ENCODE measurements at regions not wholly inside any gene's neighbourhood (a gene's known extent, or its start where the extent isn't known, plus 50 kb on each side); places are given as distances from the start of the nearest gene placed in this dataset.

- Histone ChIP-seq H3K9me3 (no peaks in the 10 kb centered on the region), H3K4me3 (no peak overlapping the region), H3K27ac (peak overlapping the region in 2 of 4 donors; percentile 62 to 80), H3K36me3 (no peaks in the 10 kb centered on the region), H3K27me3 (no peaks in the 10 kb centered on the region), H3K4me1 (peaks cover 0 to 21% (median 0%) of the 10 kb centered on the region in 4 donors)
- TF ChIP-seq CTCF (IDR thresholded peaks at IDR 0.05): no peak
- peak; percentile 56 to 81 for TF ChIP-seq EP300 (IDR thresholded peaks at IDR 0.05)
- no peak for TF ChIP-seq POLR2A (IDR thresholded peaks at IDR 0.05)
- 56 to 60% methylated on average over 4 of the region's 4 CpGs for WGBS, 2 donors
- DNase-seq (ENCODE audit: low spot score in 2 of 2): peak; percentile 49 to 69
These were observed 171.4 kb upstream of the RSPO3 start for GRCh38 chr6:126947070-126947469.

GRCh38 chr6:126949786-126950185 is 168.7 kb upstream of the RSPO3 start:
- Histone ChIP-seq H3K27ac (no peak overlapping the region), H3K9me3 (no peaks in the 10 kb centered on the region), H3K4me1 (peaks cover 0 to 20% (median 0%) of the 10 kb centered on the region in 4 donors), H3K4me3 (no peak overlapping the region), H3K27me3 (no peaks in the 10 kb centered on the region), H3K36me3 (no peaks in the 10 kb centered on the region)
- TF ChIP-seq POLR2A (IDR thresholded peaks at IDR 0.05): no peak
- TF ChIP-seq CTCF (IDR thresholded peaks at IDR 0.05): no peak
- no peak for TF ChIP-seq EP300 (IDR thresholded peaks at IDR 0.05)
- DNase-seq (ENCODE audit: low spot score in 2 of 2): no peak
- 63 to 94% methylated on average over 1 of the region's 1 CpG for WGBS, 2 donors

- Histone ChIP-seq H3K27ac (no peak overlapping the region), H3K27me3 (no peaks in the 10 kb centered on the region), H3K9me3 (no peaks in the 10 kb centered on the region), H3K36me3 (no peaks in the 10 kb centered on the region), H3K4me3 (no peak overlapping the region), H3K4me1 (no peaks in the 10 kb centered on the region)
- DNase-seq (ENCODE audit: low spot score in 2 of 2): no peak
- TF ChIP-seq POLR2A (IDR thresholded peaks at IDR 0.05) (no peak), EP300 (IDR thresholded peaks at IDR 0.05) (no peak), CTCF (IDR thresholded peaks at IDR 0.05) (no peak)
- 84 to 86% methylated on average over 1 of the region's 1 CpG for WGBS, 2 donors
These were observed 162.8 kb upstream of the RSPO3 start for GRCh38 chr6:126955621-126956020.

- no peak overlapping the region for H3K27ac ChIP-seq
- DNase-seq (ENCODE audit: low spot score in 2 of 2): no peak
- WGBS, 2 donors: 66 to 74% methylated on average over 3 of the region's 3 CpGs
- TF ChIP-seq POLR2A (IDR thresholded peaks at IDR 0.05) (no peak), EP300 (IDR thresholded peaks at IDR 0.05) (no peak), CTCF (IDR thresholded peaks at IDR 0.05) (no peak)
- H3K9me3 ChIP-seq: no peaks in the 10 kb centered on the region
- no peak overlapping the region for H3K4me3 ChIP-seq
- H3K27me3 ChIP-seq: no peaks in the 10 kb centered on the region
- no peaks in the 10 kb centered on the region for H3K4me1 ChIP-seq
- no peaks in the 10 kb centered on the region for H3K36me3 ChIP-seq
These were observed 160.8 kb upstream of the RSPO3 start for GRCh38 chr6:126957721-126958120.

- H3K36me3 ChIP-seq: no peaks in the 10 kb centered on the region
- 73 to 82% methylated on average over 1 of the region's 1 CpG for WGBS, 2 donors
- no peaks in the 10 kb centered on the region for H3K4me1 ChIP-seq
- no peaks in the 10 kb centered on the region for H3K9me3 ChIP-seq
- H3K27ac ChIP-seq: no peak overlapping the region
- no peak overlapping the region for H3K4me3 ChIP-seq
- TF ChIP-seq POLR2A (IDR thresholded peaks at IDR 0.05) (no peak), EP300 (IDR thresholded peaks at IDR 0.05) (no peak)
- DNase-seq (ENCODE audit: low spot score in 2 of 2): no peak
- H3K27me3 ChIP-seq: no peaks in the 10 kb centered on the region
These were observed 158.7 kb upstream of the RSPO3 start for GRCh38 chr6:126959765-126960164.
